DOHH2 (cell line): ENCODE measurements at regions not wholly inside any gene's neighbourhood (a gene's known extent, or its start where the extent isn't known, plus 50 kb on each side); places are given as distances from the start of the nearest gene placed in this dataset.

Experiments
- H3F3A ChIP-seq: fragments of 200-600 bp; sonication (generic), shearing (Covaris generic); 2 replicates; pipeline ENCODE4 v1.6.0; 2016; ENCODE audit warnings: antibody characterized with exemption, mild to moderate bottlenecking; ENCODE audit not compliant: control insufficient read depth, insufficient read depth
- H3K27ac ChIP-seq: fragments of 200-600 bp; sonication (generic); 2 replicates; pipeline ENCODE4 v1.5.1; 2014; ENCODE audit warnings: low read depth, mild to moderate bottlenecking, low read length, moderate library complexity
- H3K27me3 ChIP-seq: fragments of 200-600 bp; sonication (generic); 2 replicates; pipeline ENCODE4 v1.6.1; 2014; ENCODE audit warnings: mild to moderate bottlenecking, low read length, mixed read lengths; ENCODE audit not compliant: control insufficient read depth
- H3K36me3 ChIP-seq: fragments of 200-600 bp; sonication (generic); 2 replicates; pipeline ENCODE4 v1.6.1; 2014; ENCODE audit warnings: mild to moderate bottlenecking, low read length, moderate library complexity, mixed read lengths; ENCODE audit not compliant: control insufficient read depth
- H3K4me1 ChIP-seq: fragments of 200-600 bp; sonication (generic); 2 replicates; pipeline ENCODE4 v1.6.1; 2014; ENCODE audit warnings: mild to moderate bottlenecking, low read length, mixed read lengths; ENCODE audit not compliant: control insufficient read depth
- H3K4me2 ChIP-seq: fragments of 200-600 bp; sonication (generic); 2 replicates; pipeline ENCODE4 v1.6.0; 2014; ENCODE audit warnings: mild to moderate bottlenecking, low read length, moderate library complexity
- H3K4me3 ChIP-seq: fragments of 200-600 bp; sonication (generic); 2 replicates; pipeline ENCODE4 v1.5.1; 2014; ENCODE audit warnings: mild to moderate bottlenecking, low read length, mixed read lengths
- H3K79me2 ChIP-seq: fragments of 200-600 bp; sonication (generic); 2 replicates; pipeline ENCODE4 v1.6.1; 2014; ENCODE audit warnings: mild to moderate bottlenecking, low read length, mixed read lengths; ENCODE audit not compliant: control insufficient read depth
- H3K9me2 ChIP-seq: fragments of 200-600 bp; sonication (generic); replicated peaks from 2 replicates; pipeline ENCODE4 v1.6.1; 2014; ENCODE audit warnings: mild to moderate bottlenecking, low read length, mixed read lengths; ENCODE audit not compliant: control insufficient read depth
- H3K9me3 ChIP-seq: fragments of 200-600 bp; sonication (generic); 2 replicates; pipeline ENCODE4 v1.6.1; 2014; ENCODE audit warnings: antibody characterized with exemption, low read length, mixed read lengths; ENCODE audit not compliant: control insufficient read depth, insufficient read depth
- H4K20me1 ChIP-seq: fragments of 200-600 bp; sonication (generic); 2 replicates; pipeline ENCODE4 v1.6.0; 2014; ENCODE audit warnings: low read depth, mild to moderate bottlenecking, antibody characterized with exemption, low read length, moderate library complexity; ENCODE audit not compliant: control insufficient read depth, insufficient read depth
- CTCF ChIP-seq: fragments of 200-600 bp; sonication (generic); IDR thresholded peaks from one replicate; pipeline ENCODE4 v1.5.1; 2014; ENCODE audit warnings: antibody characterized with exemption, mild to moderate bottlenecking, low read depth, low read length; ENCODE audit not compliant: poor library complexity, severe bottlenecking
- EZH2phosphoT487 ChIP-seq: fragments of 200-600 bp; sonication (generic); IDR thresholded peaks from 2 replicates; pipeline ENCODE4 v1.6.1; 2017; ENCODE audit warnings: borderline replicate concordance, mild to moderate bottlenecking, antibody characterized with exemption, low read length, moderate library complexity, mixed read lengths

GRCh38 chr17:14772776-14773175 lies 471.9 kb downstream of the HS3ST3B1 start:
- H3K79me2 ChIP-seq, result no peaks in the 10 kb centered on the region
- H3K9me3 ChIP-seq, result no peaks in the 10 kb centered on the region
- TF ChIP-seq EZH2phosphoT487 (no peak), CTCF (no peak)
- H3F3A ChIP-seq, result no peaks in the 10 kb centered on the region
- H3K4me1 ChIP-seq, result no peaks in the 10 kb centered on the region
- H3K9me2 ChIP-seq, result no peaks in the 10 kb centered on the region
- H3K27me3 ChIP-seq, result no peaks in the 10 kb centered on the region
- H3K4me3 ChIP-seq, result no peak overlapping the region
- H3K36me3 ChIP-seq, result no peaks in the 10 kb centered on the region
- H3K4me2 ChIP-seq, result no peak overlapping the region
- H3K27ac ChIP-seq, result no peak overlapping the region
- no peaks in the 10 kb centered on the region for H4K20me1 ChIP-seq

- Histone ChIP-seq H3F3A (no peaks in the 10 kb centered on the region), H3K9me2 (no peaks in the 10 kb centered on the region), H4K20me1 (no peaks in the 10 kb centered on the region), H3K79me2 (no peaks in the 10 kb centered on the region), H3K36me3 (no peaks in the 10 kb centered on the region), H3K4me3 (no peak overlapping the region), H3K27ac (no peak overlapping the region), H3K27me3 (no peaks in the 10 kb centered on the region), H3K9me3 (no peaks in the 10 kb centered on the region), H3K4me2 (no peak overlapping the region), H3K4me1 (no peaks in the 10 kb centered on the region)
- TF ChIP-seq EZH2phosphoT487 (no peak), CTCF (no peak)
Measured at GRCh38 chr17:14771543-14771942, 470.7 kb downstream of the HS3ST3B1 start.

- Histone ChIP-seq H3K27ac (no peak overlapping the region), H4K20me1 (no peaks in the 10 kb centered on the region), H3K4me3 (no peak overlapping the region), H3K36me3 (no peaks in the 10 kb centered on the region), H3K79me2 (no peaks in the 10 kb centered on the region), H3K27me3 (no peaks in the 10 kb centered on the region), H3K4me1 (no peaks in the 10 kb centered on the region), H3K9me2 (no peaks in the 10 kb centered on the region), H3F3A (no peaks in the 10 kb centered on the region), H3K4me2 (no peak overlapping the region), H3K9me3 (no peaks in the 10 kb centered on the region)
- no peak for TF ChIP-seq EZH2phosphoT487
- no peak for TF ChIP-seq CTCF
Measured at GRCh38 chr17:14768923-14769322, 468.0 kb downstream of the HS3ST3B1 start.
